ENCODE measurements at regions not wholly inside any gene's neighbourhood (a gene's known extent, or its start where the extent isn't known, plus 50 kb on each side); places are given as distances from the start of the nearest gene placed in this dataset.

DNA sequence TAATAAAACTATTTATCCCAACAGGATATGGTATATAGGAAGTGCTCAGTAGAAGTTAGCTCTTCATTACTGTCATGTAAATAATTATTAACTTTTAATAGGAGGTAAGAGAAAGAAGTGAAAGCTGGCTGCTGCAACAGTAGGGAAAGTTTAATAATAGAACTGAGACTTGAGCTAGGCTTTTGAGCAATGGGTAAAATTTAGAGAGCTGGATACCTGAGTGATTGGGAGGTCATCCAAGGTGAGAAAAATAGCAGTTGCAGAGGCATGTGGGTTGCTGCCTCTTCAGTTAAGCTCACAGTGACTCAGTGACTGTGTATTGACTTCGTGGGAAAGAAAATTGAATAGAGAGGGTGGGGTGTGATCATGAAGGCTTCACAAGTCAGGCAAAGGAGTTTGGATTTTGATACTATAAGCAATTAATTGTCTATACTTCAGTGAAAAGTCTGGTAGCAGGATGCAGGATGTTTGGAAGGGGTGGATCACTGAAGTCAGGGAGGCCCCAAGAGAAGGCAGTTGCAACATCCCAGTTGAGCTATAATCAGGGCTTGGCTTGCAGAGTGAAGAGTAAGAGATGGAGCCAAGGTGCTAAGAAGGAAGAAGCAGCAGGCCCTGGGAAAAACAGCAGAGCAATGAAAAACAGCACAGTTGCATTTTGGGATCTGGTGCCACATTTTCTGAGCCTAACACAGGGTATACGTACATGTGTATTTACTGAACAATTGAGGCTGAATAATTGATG lies 172.0 kb upstream of the FRMD6 start:
- DNase-seq = no peak

GRCh38 chr14:51481643-51482042 lies 170.1 kb upstream of the FRMD6 start:
- no peak for DNase-seq

DNA sequence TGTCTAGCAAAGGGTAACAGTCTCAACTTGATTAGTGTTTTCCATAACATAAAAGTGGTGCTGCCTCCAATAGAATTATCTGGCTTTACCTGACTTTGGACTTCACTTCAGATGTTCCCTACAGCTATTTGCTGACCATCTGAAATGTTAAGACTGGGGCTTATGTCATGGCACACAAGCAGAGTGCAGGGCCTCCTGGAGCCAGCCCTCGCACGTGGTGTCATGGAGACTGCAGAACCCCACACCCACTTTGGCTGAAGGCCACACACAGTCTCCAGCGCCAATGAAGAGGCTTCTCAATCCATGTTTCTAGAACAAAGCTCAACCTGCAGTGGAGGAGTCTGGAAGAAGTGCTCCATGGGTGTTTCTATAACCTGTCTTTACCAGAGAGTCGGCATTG lies 169.6 kb upstream of the FRMD6 start:
- DNase-seq = no peak

DNA sequence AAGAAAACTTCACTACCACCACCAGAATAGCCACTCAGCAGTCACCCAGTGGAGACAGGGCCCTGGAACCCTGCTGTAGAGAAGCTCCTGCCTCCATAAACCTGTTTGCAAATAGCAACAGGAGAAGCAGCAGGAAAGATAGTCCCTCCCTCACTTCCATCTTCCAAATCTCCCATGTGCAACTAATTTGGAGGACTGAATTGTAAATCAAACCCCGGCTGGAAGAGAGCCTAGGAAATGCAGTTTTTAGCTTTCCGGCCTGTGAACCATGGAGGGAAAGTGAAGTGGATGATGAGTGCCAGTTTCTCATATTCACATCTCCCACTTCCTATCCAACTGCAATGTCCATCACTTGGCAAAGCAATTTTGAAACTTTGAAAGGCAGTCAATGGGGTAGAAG lies 167.2 kb upstream of the FRMD6 start:
- DNase-seq = no peak

DNA sequence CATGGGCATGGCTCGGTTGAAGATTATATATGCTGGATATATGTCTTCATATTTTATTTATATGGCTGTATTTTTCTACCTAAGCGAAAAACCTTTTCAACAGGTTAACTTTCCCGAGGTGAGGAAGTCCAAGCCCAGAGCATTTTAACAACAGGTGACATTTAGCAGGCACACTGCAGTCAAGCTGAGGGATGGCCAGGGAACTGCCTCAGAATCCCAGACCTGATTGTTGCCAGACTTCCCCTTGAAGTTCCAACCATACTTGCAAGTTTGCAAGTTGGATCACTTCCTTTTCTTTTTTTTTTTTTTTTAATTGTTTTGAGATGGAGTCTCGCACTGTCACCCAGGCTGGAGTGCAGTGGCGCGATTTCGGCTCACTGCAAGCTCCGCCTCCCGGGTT lies 166.0 kb upstream of the FRMD6 start:
- DNase-seq = no peak

DNA sequence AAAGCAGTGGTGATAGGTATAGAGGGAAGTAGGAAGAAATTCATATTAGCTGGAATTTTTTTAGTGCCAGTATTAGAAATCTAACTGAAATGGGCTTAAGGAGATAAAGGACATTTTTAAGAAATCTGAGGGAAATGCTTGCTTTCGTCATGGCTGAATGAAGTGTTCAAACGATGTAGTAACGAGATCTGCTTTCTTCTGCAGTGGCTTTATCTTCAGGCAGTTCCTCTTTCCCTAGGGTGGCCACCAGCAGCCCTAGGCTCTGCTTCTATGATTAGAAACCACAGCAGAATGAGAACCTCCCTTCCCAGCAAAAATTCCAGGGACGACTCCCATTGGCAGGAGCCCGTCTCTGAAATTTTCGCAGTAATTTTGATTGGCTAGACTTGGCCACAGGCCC lies 163.9 kb upstream of the FRMD6 start:
- DNase-seq = no peak

DNA sequence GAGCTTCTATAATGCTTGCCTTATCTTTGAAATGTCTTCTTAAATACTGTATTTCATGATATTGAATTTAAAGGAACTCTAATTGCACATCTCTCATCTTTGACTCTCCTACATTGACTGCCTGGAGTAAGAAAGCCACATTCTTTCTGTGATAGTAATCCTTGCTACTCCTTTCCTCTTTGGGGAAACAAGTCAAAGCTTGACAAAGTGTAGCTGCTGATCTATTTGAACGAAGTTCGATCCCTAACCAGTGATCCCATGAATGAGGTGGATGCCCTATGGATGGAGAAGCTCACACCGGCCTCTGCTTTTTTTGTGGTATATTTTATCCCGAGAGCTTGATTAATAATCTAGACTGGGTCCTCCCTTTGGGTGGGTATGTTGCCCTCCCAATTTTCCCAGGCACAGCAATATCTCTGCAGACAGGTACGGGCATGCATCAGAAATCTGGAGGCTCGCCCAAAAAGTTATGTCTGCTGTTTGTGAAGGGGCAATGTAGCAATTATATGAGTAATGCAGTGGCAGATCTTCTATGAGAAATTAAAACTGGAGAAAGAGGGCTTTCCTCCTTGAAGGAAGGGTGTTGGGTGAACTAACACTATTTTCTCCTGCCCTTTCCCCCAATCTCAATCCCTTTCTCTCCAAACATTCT lies 163.0 kb upstream of the FRMD6 start:
- peak; percentile 35 for DNase-seq

GRCh38 chr14:51490205-51490604 lies 161.5 kb upstream of the FRMD6 start:
- DNase-seq = no peak

- DNase-seq = no peak
These were observed 160.6 kb upstream of the FRMD6 start for GRCh38 chr14:51491036-51491545.

- no peak for DNase-seq
These were observed 159.9 kb upstream of the FRMD6 start for GRCh38 chr14:51491776-51492175.

DNA sequence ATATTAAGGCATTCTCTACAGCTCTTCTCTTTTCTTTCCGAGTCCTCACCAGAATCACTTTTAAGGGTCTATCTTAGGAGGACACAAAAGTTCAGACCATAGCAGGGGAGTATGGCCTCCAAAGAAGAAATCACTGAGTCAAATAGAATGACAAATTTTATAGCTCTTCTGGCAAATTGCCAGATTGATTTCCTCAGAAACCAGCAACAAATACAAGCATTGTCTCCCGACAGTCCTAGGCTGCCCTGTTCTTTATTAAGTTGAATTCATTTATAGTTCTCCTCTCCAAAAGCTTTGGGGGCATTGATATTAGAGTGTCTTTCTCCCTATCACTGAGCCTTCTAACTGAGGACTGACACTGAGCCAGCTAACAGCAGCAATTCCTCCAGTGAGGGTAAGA lies 156.4 kb upstream of the FRMD6 start:
- no peak for DNase-seq

DNA sequence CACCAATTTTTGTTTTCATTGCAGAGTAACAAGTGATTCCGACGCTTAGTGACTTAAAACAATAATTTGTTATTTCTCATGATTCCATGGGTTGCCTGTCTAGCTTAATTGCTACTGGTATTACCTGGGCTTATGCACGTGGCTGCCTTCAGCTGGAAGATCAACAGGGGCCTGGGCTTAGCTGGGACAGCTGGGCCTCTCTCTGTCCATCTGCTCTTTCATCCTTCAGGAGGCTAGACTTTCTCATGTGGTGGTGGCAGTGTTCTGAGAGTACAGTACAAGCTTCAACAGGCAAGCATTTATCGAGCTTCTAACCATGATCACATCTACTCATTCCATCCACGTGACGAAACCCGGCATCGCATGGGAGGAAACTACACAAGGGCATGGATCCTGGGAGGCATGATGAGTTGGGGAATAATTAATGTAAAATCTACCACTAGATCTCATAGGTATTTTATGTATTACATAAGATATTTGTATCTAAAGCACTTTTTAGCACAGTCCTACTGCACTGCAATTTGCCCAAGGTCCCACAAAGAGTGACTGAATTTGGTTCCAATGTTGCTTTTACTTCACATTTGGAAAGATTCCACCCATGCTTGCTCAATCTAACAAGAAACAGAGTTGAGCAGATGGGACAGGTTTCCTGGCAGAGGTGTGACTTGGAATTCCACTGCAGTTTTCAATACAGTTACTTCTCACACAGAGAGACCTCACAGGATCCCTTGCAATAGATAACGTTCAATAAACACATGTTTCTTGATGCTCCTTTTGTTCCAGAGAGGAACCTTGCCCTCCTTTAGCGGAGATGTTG lies 153.1 kb upstream of the FRMD6 start:
- peak; percentile 58 for DNase-seq

GRCh38 chr14:51500776-51501175 lies 150.9 kb upstream of the FRMD6 start:
- no peak for DNase-seq

GRCh38 chr14:51501746-51502145 lies 150.0 kb upstream of the FRMD6 start:
- no peak for DNase-seq

DNA sequence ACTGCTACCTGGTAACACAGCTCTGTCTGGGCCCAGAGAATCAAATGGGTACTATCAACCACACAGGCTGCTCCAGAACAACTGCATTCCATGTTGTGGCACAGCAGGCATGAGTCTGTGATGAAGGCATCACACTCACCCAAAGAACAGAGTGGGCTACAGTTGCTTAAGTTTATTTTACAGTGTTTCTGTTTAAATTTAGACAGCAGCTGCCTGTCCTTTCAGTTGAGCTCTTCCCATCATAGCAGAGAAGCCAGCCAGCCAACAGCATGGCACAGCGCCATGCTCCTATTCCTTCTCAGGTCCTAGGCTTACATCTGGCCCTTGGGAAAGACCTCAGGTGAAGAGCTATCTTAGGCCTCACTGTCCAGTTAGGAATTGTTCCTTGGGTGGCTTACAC lies 147.0 kb upstream of the FRMD6 start:
- peak; percentile 39 for DNase-seq

- no peak for DNase-seq
These were observed 144.2 kb upstream of the FRMD6 start for GRCh38 chr14:51507511-51507905.

- no peak for DNase-seq
These were observed 143.7 kb upstream of the FRMD6 start for GRCh38 chr14:51507906-51508511.

DNA sequence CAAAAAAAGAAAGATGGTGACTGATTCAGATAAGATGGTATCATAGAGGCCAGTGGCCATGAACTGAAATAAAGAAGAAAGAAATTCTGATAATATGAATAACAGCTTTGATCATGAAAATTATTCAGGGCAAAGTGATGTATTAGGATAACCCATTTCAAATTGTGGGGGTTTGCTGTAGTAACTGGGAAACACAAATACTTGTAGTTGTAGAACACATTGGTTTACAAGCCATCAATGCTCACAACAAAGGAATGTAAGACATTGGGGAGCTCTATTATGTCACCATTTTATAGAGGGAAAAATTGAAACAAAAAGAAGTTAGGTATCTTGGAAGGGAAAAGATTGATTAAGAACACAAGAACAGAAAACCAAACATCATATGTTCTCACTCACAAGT lies 140.4 kb upstream of the FRMD6 start:
- no peak for DNase-seq

DNA sequence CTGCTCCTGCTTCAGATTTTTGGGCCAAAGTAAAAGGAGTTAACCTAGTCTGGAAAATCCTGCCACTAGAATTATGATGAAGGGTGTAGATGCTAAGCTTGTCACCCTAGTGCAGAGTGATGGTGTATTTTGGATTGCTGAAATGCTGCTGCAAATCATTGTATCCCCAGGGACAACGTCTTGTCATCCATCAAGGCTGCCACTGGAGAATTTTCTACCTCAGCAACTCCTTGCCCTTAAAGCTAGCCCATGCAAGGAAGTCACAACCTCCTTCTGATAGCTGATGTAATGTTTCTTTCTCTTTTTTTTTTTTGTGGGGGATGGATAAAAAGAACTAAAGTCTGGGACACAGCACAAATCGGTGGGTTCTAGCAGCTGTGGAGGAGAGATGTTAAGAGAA lies 139.4 kb upstream of the FRMD6 start:
- DNase-seq = no peak

DNA sequence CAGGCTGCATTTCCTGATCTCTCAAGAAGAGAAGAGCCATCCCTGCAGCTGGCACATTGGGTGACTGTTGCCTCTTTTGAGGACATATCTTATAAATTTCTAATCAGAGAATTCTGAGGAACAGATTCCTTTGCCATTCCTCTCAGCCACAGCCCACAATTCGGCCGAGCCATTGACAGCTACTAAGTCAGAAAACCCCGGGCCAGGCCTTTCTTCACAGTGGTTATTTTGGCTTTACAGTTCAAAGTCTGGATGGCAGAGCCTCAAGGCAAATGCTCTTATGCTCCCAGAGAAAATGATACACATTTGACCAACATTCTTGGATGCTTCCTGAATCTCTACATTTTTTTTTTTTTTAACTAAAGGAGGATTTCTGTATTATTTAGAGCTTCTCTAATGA lies 138.4 kb upstream of the FRMD6 start:
- DNase-seq = no peak

- no peak for DNase-seq
These were observed 137.8 kb upstream of the FRMD6 start for GRCh38 chr14:51513933-51514332.

- no peak for DNase-seq
These were observed 136.1 kb upstream of the FRMD6 start for GRCh38 chr14:51515611-51516010.

DNA sequence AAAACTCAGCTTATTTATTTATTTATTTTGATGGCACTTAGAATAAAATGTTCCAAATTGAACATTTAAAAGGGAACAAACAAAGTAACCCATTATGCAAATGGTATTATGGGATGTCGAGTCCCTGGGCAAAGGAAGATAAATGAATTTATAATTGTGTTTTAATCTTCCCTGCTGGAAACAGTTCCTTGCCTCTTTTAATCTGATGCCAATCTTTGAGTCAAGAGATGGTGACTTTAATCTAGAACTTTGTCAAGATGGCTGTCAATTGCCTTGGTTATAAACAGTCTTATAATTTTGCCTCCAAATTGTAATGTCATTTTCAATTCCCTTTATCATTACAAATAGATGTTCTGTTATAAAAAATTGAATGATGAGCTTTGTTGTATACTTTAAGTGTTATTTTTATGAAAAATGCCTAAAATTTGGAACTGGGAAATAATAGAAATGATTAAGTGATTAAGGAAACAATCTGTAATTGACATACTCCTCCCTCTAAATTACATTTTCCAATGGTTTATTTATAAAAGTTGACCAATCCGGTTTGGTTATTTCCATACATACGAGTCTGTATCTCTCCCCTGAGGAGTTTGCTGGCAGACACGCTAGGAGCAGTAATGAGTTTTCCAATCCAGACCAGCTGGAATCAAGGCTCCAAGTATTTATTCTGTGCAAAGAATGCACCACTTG lies 134.9 kb upstream of the FRMD6 start:
- DNase-seq = no peak

All from NCI-H1694 (cell line).